ENCODE measurements at regions not wholly inside any gene's neighbourhood (a gene's known extent, or its start where the extent isn't known, plus 50 kb on each side); places are given as distances from the start of the nearest gene placed in this dataset.
A peak's percentile ranks its signal among the peaks of the same experiment; 100 is the strongest.

DNA sequence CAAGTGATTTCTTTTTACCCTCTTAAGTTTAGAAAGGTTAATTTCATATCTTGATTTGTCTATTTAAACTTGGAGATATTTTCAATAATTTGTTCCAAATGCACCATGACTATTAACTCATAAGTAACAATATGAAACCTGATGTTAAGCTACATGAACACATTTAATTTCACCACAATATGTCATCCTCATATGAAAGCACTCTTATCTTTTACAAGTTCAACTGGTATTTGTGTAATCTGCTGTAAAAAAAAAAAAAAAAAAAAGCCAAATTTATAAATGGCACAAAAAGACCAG lies 110.4 kb downstream of the HFE start:
- DNase-seq (ENCODE audit: low spot score) = no peak
- peak overlapping the region; percentile 47 to 53 for H3K9ac ChIP-seq (ENCODE audit: low read depth in 1 of 2, low read length in 2 of 2)
- H3K27ac ChIP-seq (ENCODE audit: low read depth in 1 of 2, low read length in 2 of 2) = peak overlapping the region; percentile 90 to 94
- no peaks in the 10 kb centered on the region for H3K9me3 ChIP-seq (ENCODE audit: control insufficient read depth in 4 of 4, low read length in 3 of 4)
- H3K36me3 ChIP-seq (ENCODE audit: control insufficient read depth in 4 of 4, insufficient read depth in 3 of 4, low read depth in 1 of 4, low read length in 3 of 4) = no peaks in the 10 kb centered on the region
- no peaks in the 10 kb centered on the region for H3K27me3 ChIP-seq (ENCODE audit: control insufficient read depth in 4 of 4, insufficient read depth in 4 of 4, low read length in 3 of 4)
- H3K4me1 ChIP-seq (ENCODE audit: control insufficient read depth in 4 of 4, insufficient read depth in 4 of 4, low read length in 3 of 4) = peaks cover 3 to 42% (median 11%) of the 10 kb centered on the region in 4 donors
- H3K4me3 ChIP-seq (ENCODE audit: low read depth in 1 of 3, low read length in 3 of 3) = peak overlapping the region; percentile 70 to 91 (median 76)
- TF ChIP-seq TAF1 (conservative IDR thresholded peaks at IDR 0.05) = no peak
- TF ChIP-seq RXRA (IDR thresholded peaks at IDR 0.05) = no peak
- TF ChIP-seq JUND (IDR thresholded peaks at IDR 0.05) = no peak
- no peak for TF ChIP-seq HNF4A (conservative IDR thresholded peaks at IDR 0.05)
- TF ChIP-seq, protein P1, sequence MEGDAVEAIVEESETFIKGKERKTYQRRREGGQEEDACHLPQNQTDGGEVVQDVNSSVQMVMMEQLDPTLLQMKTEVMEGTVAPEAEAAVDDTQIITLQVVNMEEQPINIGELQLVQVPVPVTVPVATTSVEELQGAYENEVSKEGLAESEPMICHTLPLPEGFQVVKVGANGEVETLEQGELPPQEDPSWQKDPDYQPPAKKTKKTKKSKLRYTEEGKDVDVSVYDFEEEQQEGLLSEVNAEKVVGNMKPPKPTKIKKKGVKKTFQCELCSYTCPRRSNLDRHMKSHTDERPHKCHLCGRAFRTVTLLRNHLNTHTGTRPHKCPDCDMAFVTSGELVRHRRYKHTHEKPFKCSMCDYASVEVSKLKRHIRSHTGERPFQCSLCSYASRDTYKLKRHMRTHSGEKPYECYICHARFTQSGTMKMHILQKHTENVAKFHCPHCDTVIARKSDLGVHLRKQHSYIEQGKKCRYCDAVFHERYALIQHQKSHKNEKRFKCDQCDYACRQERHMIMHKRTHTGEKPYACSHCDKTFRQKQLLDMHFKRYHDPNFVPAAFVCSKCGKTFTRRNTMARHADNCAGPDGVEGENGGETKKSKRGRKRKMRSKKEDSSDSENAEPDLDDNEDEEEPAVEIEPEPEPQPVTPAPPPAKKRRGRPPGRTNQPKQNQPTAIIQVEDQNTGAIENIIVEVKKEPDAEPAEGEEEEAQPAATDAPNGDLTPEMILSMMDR (IDR thresholded peaks at IDR 0.05; ENCODE audit: low read depth, low read length, missing input control) = no peak
- no peak for TF ChIP-seq NR2F2 (IDR thresholded peaks at IDR 0.05)
- no peak for TF ChIP-seq FOXA1 (IDR thresholded peaks at IDR 0.05)
- TF ChIP-seq, protein P2, sequence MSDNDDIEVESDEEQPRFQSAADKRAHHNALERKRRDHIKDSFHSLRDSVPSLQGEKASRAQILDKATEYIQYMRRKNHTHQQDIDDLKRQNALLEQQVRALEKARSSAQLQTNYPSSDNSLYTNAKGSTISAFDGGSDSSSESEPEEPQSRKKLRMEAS (IDR thresholded peaks at IDR 0.05) = no peak
- TF ChIP-seq, protein P3, sequence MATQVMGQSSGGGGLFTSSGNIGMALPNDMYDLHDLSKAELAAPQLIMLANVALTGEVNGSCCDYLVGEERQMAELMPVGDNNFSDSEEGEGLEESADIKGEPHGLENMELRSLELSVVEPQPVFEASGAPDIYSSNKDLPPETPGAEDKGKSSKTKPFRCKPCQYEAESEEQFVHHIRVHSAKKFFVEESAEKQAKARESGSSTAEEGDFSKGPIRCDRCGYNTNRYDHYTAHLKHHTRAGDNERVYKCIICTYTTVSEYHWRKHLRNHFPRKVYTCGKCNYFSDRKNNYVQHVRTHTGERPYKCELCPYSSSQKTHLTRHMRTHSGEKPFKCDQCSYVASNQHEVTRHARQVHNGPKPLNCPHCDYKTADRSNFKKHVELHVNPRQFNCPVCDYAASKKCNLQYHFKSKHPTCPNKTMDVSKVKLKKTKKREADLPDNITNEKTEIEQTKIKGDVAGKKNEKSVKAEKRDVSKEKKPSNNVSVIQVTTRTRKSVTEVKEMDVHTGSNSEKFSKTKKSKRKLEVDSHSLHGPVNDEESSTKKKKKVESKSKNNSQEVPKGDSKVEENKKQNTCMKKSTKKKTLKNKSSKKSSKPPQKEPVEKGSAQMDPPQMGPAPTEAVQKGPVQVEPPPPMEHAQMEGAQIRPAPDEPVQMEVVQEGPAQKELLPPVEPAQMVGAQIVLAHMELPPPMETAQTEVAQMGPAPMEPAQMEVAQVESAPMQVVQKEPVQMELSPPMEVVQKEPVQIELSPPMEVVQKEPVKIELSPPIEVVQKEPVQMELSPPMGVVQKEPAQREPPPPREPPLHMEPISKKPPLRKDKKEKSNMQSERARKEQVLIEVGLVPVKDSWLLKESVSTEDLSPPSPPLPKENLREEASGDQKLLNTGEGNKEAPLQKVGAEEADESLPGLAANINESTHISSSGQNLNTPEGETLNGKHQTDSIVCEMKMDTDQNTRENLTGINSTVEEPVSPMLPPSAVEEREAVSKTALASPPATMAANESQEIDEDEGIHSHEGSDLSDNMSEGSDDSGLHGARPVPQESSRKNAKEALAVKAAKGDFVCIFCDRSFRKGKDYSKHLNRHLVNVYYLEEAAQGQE (IDR thresholded peaks at IDR 0.05) = no peak
- TF ChIP-seq, protein P4, sequence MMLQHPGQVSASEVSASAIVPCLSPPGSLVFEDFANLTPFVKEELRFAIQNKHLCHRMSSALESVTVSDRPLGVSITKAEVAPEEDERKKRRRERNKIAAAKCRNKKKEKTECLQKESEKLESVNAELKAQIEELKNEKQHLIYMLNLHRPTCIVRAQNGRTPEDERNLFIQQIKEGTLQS (IDR thresholded peaks at IDR 0.05) = no peak
- no peak for TF ChIP-seq SP1 (IDR thresholded peaks at IDR 0.05)
- TF ChIP-seq HNF4G (IDR thresholded peaks at IDR 0.05) = no peak
- TF ChIP-seq, protein P5, sequence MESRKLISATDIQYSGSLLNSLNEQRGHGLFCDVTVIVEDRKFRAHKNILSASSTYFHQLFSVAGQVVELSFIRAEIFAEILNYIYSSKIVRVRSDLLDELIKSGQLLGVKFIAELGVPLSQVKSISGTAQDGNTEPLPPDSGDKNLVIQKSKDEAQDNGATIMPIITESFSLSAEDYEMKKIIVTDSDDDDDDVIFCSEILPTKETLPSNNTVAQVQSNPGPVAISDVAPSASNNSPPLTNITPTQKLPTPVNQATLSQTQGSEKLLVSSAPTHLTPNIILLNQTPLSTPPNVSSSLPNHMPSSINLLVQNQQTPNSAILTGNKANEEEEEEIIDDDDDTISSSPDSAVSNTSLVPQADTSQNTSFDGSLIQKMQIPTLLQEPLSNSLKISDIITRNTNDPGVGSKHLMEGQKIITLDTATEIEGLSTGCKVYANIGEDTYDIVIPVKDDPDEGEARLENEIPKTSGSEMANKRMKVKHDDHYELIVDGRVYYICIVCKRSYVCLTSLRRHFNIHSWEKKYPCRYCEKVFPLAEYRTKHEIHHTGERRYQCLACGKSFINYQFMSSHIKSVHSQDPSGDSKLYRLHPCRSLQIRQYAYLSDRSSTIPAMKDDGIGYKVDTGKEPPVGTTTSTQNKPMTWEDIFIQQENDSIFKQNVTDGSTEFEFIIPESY (IDR thresholded peaks at IDR 0.05) = no peak
- no peak for TF ChIP-seq EGR1 (IDR thresholded peaks at IDR 0.05; ENCODE audit: low read depth in 2 of 2)
- no peak for TF ChIP-seq GABPA (IDR thresholded peaks at IDR 0.05 in 1 of 2, conservative IDR thresholded peaks at IDR 0.05 in 1 of 2)
- TF ChIP-seq FOXA2 (IDR thresholded peaks at IDR 0.05) = no peak
- no peak for TF ChIP-seq YY1 (IDR thresholded peaks at IDR 0.05)
- no peak for TF ChIP-seq RAD21 (IDR thresholded peaks at IDR 0.05)

All from liver (tissue), 7 donors.